ENCODE measurements at regions not wholly inside any gene's neighbourhood (a gene's known extent, or its start where the extent isn't known, plus 50 kb on each side); places are given as distances from the start of the nearest gene placed in this dataset.
A peak's percentile ranks its signal among the peaks of the same experiment; 100 is the strongest.
"Not testable (repeated sequence)": the region's sequence is repeated elsewhere in the genome, so short reads cannot be mapped to it uniquely, and the experiment has no call there.

DNA sequence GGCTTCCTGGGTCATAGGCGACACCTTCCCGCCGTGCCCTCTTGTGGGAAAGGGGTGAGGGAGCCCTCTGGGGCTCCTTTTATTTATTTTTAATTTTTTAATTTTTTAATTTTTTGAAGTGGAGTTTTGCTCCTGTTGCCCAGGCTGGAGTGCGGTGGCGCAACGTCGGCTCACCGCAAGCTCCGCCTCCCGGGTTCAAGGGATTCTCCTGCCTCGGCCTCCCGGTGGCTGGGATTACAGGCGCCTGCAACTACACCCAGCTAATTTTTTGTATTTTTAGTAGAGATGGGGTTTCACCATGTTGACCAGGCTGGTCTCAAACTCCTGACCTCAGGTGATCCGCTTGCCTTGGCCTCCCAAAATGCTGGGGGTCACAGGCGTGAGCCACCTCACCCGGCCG lies 49.9 kb upstream of the ELFN1 start:
- H3K9me3 ChIP-seq (ENCODE audit: severe bottlenecking); H3K4me3 ChIP-seq (ENCODE audit: low read depth, low read length); H3K36me3 ChIP-seq; H3K27ac ChIP-seq; H3K27me3 ChIP-seq (ENCODE audit: insufficient read depth, low read depth, severe bottlenecking): not testable (repeated sequence)
- DNase-seq: peak; percentile 6

DNA sequence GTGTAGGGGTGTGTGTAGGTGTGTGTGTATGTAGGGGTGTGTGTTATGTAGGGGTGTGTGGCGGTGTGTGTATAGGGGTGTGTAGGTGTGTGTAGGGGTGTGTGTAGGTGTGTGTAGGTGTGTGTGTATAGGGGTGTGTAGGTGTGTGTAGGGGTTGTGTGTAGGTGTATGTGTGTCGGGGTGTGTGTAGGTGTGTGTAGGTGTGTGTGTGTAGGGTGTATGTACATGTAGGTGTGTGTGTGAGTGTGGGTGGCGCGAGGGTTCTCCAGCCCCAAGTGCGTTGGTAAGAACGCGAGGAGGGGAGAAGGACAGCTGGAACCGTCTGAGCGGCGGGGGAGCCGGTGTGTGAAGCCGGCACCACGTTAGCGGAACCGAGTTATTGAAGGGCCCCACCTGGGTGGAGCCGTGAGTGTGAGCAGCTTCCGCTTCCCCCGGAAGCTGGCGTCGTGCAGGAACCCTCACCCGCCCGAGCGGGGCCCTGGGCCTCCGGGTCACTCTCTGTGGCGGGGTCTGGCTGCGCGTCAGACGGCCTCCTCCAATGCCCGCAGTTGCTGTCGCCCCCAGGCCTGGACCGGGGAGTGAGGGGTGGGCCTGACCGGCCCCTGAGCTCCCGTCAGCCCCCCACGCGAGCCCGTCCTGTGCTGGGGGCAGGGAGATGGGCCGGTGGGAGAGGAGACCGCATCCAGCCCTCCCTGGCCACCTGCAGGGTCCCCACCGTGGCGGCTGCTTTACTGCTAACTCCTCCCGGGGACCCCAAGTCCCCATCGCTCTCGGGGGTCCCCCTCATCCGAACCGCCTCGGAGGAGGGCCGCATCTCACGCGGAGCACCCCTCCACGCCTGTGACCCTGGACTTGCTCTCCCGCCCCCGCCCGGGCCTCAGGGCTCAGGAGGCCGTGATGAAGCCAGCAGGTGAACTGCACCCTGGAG lies 49.6 kb upstream of the PSMG3 start:
- H3K4me3 ChIP-seq (ENCODE audit: low read depth, low read length): no peak overlapping the region
- H3K27me3 ChIP-seq (ENCODE audit: insufficient read depth, low read depth, severe bottlenecking): no peaks in the 10 kb centered on the region
- no peaks in the 10 kb centered on the region for H3K9me3 ChIP-seq (ENCODE audit: severe bottlenecking)
- no peak overlapping the region for H3K27ac ChIP-seq
- H3K36me3 ChIP-seq: no peaks in the 10 kb centered on the region
- TF ChIP-seq, protein P1, sequence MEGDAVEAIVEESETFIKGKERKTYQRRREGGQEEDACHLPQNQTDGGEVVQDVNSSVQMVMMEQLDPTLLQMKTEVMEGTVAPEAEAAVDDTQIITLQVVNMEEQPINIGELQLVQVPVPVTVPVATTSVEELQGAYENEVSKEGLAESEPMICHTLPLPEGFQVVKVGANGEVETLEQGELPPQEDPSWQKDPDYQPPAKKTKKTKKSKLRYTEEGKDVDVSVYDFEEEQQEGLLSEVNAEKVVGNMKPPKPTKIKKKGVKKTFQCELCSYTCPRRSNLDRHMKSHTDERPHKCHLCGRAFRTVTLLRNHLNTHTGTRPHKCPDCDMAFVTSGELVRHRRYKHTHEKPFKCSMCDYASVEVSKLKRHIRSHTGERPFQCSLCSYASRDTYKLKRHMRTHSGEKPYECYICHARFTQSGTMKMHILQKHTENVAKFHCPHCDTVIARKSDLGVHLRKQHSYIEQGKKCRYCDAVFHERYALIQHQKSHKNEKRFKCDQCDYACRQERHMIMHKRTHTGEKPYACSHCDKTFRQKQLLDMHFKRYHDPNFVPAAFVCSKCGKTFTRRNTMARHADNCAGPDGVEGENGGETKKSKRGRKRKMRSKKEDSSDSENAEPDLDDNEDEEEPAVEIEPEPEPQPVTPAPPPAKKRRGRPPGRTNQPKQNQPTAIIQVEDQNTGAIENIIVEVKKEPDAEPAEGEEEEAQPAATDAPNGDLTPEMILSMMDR (IDR thresholded peaks at IDR 0.05; ENCODE audit: low read depth, low read length): no peak
- no peak for DNase-seq
